ENCODE measurements at regions not wholly inside any gene's neighbourhood (a gene's known extent, or its start where the extent isn't known, plus 50 kb on each side); places are given as distances from the start of the nearest gene placed in this dataset.

- H3K4me1 Mint-ChIP-seq (ENCODE audit: low read depth), result peaks cover 6% of the 10 kb centered on the region; the same call in 1 of the 2 replicates
- no peaks in the 10 kb centered on the region for H3K36me3 Mint-ChIP-seq (ENCODE audit: low read depth)
- TF ChIP-seq CTCF (IDR thresholded peaks at IDR 0.05), result no peak
- no peak overlapping the region for H3K27ac Mint-ChIP-seq
- no peaks in the 10 kb centered on the region for H3K9me3 Mint-ChIP-seq
- no peak for DNase-seq
- H3K4me3 Mint-ChIP-seq, result no peak overlapping the region
- H3K27me3 Mint-ChIP-seq (ENCODE audit: insufficient read depth), result peaks cover 48% of the 10 kb centered on the region
Measured at GRCh38 chr2:217604527-217605194, 398.1 kb downstream of the TNS1 start.

DNA sequence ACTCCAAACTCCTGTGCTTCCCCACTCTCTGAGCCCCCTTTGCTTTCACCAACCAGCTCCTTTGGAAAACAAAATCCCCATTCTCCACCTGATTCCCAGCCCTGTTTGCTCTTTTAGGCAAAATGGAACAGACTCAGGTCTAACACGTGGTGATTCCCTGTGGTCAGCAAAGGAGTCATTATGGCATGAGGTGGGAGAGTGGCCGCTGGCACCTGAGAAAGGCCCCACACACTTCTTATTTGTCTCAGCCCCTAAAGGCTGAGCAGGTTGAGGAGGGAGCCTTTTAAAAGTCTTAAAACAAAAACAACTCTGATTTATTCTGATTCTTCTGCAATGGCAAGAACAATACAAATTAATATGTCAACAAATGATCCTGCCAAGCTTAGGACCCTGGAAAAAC, 401.2 kb downstream of the TNS1 start:
- Mint-ChIP-seq H3K4me1 (ENCODE audit: low read depth) (peaks cover 6% of the 10 kb centered on the region; the same call in 1 of the 2 replicates), H3K4me3 (no peak overlapping the region), H3K36me3 (ENCODE audit: low read depth) (no peaks in the 10 kb centered on the region), H3K27me3 (ENCODE audit: insufficient read depth) (peaks cover 39% of the 10 kb centered on the region), H3K9me3 (no peaks in the 10 kb centered on the region), H3K27ac (no peak overlapping the region)
- no peak for DNase-seq
- TF ChIP-seq CTCF (IDR thresholded peaks at IDR 0.05), result no peak

DNA sequence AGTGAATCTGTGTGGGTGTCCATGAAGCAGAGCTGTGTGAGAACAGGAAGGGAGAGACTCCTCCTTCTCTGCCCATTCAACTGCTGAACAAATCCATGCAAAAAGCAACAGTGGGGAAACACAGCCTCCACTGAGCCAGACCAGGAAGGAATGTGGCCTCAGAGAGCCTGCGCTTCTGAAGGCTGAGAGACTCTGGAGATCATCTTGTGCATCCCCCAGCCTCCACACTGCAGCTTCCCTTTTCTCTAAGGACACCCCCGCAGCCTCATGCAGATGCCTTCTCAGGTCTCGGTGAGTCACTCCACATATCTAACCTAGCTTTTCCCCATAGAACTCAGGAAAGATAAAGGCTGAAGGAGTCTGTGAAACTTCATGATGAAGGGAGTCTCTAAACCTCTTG, 402.9 kb downstream of the TNS1 start:
- TF ChIP-seq CTCF (IDR thresholded peaks at IDR 0.05), result no peak
- no peak overlapping the region for H3K4me3 Mint-ChIP-seq
- H3K27ac Mint-ChIP-seq, result no peak overlapping the region
- H3K27me3 Mint-ChIP-seq (ENCODE audit: insufficient read depth), result peaks cover 43% of the 10 kb centered on the region
- H3K36me3 Mint-ChIP-seq (ENCODE audit: low read depth), result no peaks in the 10 kb centered on the region
- H3K9me3 Mint-ChIP-seq, result no peaks in the 10 kb centered on the region
- H3K4me1 Mint-ChIP-seq (ENCODE audit: low read depth), result peaks cover 4% of the 10 kb centered on the region; the same call in 1 of the 2 replicates
- DNase-seq, result no peak

DNA sequence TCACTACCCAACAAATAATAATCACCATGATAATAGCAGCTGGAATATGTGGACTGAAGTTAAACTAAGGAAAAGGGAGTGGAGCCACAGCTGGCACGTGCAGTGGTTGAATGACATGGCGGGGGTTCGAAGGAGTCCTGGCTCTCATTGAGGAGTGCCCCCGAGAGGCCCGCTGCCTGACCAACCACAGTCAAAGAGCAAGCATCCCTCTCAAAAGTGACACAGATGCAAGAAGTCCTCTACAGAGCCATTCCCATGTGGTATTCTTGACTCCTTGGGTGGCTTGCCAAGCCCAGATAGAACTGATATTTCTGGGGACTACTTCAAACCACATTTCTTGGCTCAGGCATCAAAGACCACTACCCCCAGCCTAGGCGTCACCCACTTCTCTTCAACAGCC, 405.1 kb downstream of the TNS1 start:
- Mint-ChIP-seq H3K27me3 (ENCODE audit: insufficient read depth) (peaks cover 32% of the 10 kb centered on the region), H3K36me3 (ENCODE audit: low read depth) (no peaks in the 10 kb centered on the region), H3K9me3 (no peaks in the 10 kb centered on the region), H3K4me1 (ENCODE audit: low read depth) (no peaks in the 10 kb centered on the region), H3K27ac (no peak overlapping the region), H3K4me3 (no peak overlapping the region)
- no peak for TF ChIP-seq CTCF (IDR thresholded peaks at IDR 0.05)
- no peak for DNase-seq

DNA sequence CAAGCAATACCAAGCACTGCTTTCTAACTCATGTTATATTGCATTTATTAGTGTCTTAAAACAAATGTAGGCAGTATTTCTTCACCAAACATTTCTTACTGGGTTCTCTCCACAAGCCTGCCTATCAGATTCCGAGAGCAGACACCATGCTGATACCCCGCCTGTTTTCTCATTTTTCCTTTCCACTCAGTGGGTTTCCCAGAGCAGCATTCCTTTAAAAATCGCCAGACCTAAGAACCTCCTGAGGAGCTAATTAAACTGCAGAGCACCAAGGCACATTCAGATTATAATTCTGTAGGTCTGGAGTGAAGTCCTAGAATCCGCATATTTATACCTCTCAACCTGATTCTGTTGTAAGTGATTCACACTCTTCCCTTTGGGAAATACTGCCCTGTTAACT, 405.6 kb downstream of the TNS1 start:
- Mint-ChIP-seq H3K27ac (no peak overlapping the region), H3K9me3 (no peaks in the 10 kb centered on the region), H3K36me3 (ENCODE audit: low read depth) (no peaks in the 10 kb centered on the region), H3K27me3 (ENCODE audit: insufficient read depth) (peaks cover 31% of the 10 kb centered on the region), H3K4me1 (ENCODE audit: low read depth) (no peaks in the 10 kb centered on the region), H3K4me3 (no peak overlapping the region)
- no peak for TF ChIP-seq CTCF (IDR thresholded peaks at IDR 0.05)
- DNase-seq, result no peak

All from HFFc6 (cell line).